Fibroblast of pulmonary artery (primary cell): ENCODE measurements at regions not wholly inside any gene's neighbourhood (a gene's known extent, or its start where the extent isn't known, plus 50 kb on each side); places are given as distances from the start of the nearest gene placed in this dataset.

ENCODE experiments used
- DNase-seq: peaks from one replicate; pipeline ENCODE4 v3.0.0-alpha.2; 2010; ENCODE audit warnings: low read depth
- H3K4me3 ChIP-seq: replicated peaks from 2 replicates; pipeline ENCODE4 v1.5.1; 2011; ENCODE audit warnings: low read depth, mild to moderate bottlenecking, control low read depth, low read length, moderate library complexity
- CTCF ChIP-seq: IDR thresholded peaks from 2 replicates; pipeline ENCODE4 v1.5.1; 2011; ENCODE audit warnings: mild to moderate bottlenecking, control low read depth, low read length, inconsistent platforms; ENCODE audit errors: missing control alignments

GRCh38 chr21:24896735-24897124 lies 710.6 kb downstream of the MRPL39 start:
- TF ChIP-seq CTCF = no peak
- DNase-seq = no peak
- H3K4me3 ChIP-seq = no peak overlapping the region

- TF ChIP-seq CTCF = no peak
- no peak overlapping the region for H3K4me3 ChIP-seq
- DNase-seq = peak; percentile 8
Observed at GRCh38 chr21:24895885-24896734, 711.2 kb downstream of the MRPL39 start.

GRCh38 chr21:24894324-24894723 lies 713.0 kb downstream of the MRPL39 start:
- H3K4me3 ChIP-seq = no peak overlapping the region
- DNase-seq = no peak
- no peak for TF ChIP-seq CTCF

- H3K4me3 ChIP-seq = no peak overlapping the region
- no peak for DNase-seq
- no peak for TF ChIP-seq CTCF
Observed at GRCh38 chr21:24890021-24890420, 717.3 kb downstream of the MRPL39 start.

GRCh38 chr21:24881506-24881905 lies 725.8 kb downstream of the MRPL39 start:
- TF ChIP-seq CTCF = no peak
- H3K4me3 ChIP-seq = no peak overlapping the region
- no peak for DNase-seq

GRCh38 chr21:24870633-24871032 lies 736.6 kb downstream of the MRPL39 start:
- no peak overlapping the region for H3K4me3 ChIP-seq
- no peak for DNase-seq
- TF ChIP-seq CTCF = no peak

GRCh38 chr21:24869862-24870261 lies 737.4 kb downstream of the MRPL39 start:
- no peak overlapping the region for H3K4me3 ChIP-seq
- DNase-seq = no peak
- no peak for TF ChIP-seq CTCF
